Central memory CD4-positive, alpha-beta T cell (primary cell): ENCODE measurements at regions not wholly inside any gene's neighbourhood (a gene's known extent, or its start where the extent isn't known, plus 50 kb on each side); places are given as distances from the start of the nearest gene placed in this dataset.
A peak's percentile ranks its signal among the peaks of the same experiment; 100 is the strongest.
"Not testable (repeated sequence)": the region's sequence is repeated elsewhere in the genome, so short reads cannot be mapped to it uniquely, and the experiment has no call there.

Experiments used
- DNase-seq: peaks from one replicate; pipeline ENCODE4 v3.0.0; 2022

- no peak for DNase-seq
Observed at GRCh38 chr18:46179306-46179705, 75.1 kb downstream of the HAUS1 start.

- no peak for DNase-seq
Observed at GRCh38 chr18:46182633-46183358, 78.6 kb downstream of the HAUS1 start.

GRCh38 chr18:46184296-46184695, 80.1 kb downstream of the HAUS1 start:
- DNase-seq = not testable (repeated sequence)

- no peak for DNase-seq
Observed at GRCh38 chr18:46184727-46185126, 80.5 kb downstream of the HAUS1 start.

- no peak for DNase-seq
Observed at GRCh38 chr18:46190667-46191066, 86.5 kb downstream of the HAUS1 start.

GRCh38 chr18:46196627-46197243, 92.5 kb downstream of the HAUS1 start:
- DNase-seq = no peak

- DNase-seq = no peak
Observed at GRCh38 chr18:46199515-46200147, 95.4 kb downstream of the HAUS1 start.

GRCh38 chr18:46200178-46201055, 96.2 kb downstream of the HAUS1 start:
- not testable (repeated sequence) for DNase-seq

- DNase-seq = no peak
Observed at GRCh38 chr18:46204143-46204542, 100.0 kb downstream of the HAUS1 start.

- no peak for DNase-seq
Observed at GRCh38 chr18:46207985-46208384, 103.8 kb downstream of the HAUS1 start.

GRCh38 chr18:46209161-46209560, 105.0 kb downstream of the HAUS1 start:
- DNase-seq = no peak

- DNase-seq = peak; percentile 31
Observed at GRCh38 chr18:46211816-46212215, 107.6 kb downstream of the HAUS1 start.

- DNase-seq = no peak
Observed at GRCh38 chr18:46212398-46212797, 108.2 kb downstream of the HAUS1 start.

GRCh38 chr18:46213295-46213694, 109.1 kb downstream of the HAUS1 start:
- DNase-seq = peak; percentile 35

GRCh38 chr18:46214435-46214834, 110.2 kb downstream of the HAUS1 start:
- DNase-seq = no peak

GRCh38 chr18:46215902-46216723, 111.9 kb downstream of the HAUS1 start:
- no peak for DNase-seq

- no peak for DNase-seq
Observed at GRCh38 chr18:46220116-46220515, 115.9 kb downstream of the HAUS1 start.

GRCh38 chr18:46222093-46222492, 117.9 kb downstream of the HAUS1 start:
- no peak for DNase-seq

- no peak for DNase-seq
Observed at GRCh38 chr18:46222710-46223360, 118.7 kb downstream of the HAUS1 start.

GRCh38 chr18:46224181-46224775, 120.1 kb downstream of the HAUS1 start:
- DNase-seq = no peak

GRCh38 chr18:46226461-46226860, 122.3 kb downstream of the HAUS1 start:
- DNase-seq = no peak
